ENCODE measurements at regions not wholly inside any gene's neighbourhood (a gene's known extent, or its start where the extent isn't known, plus 50 kb on each side); places are given as distances from the start of the nearest gene placed in this dataset.
"Not testable (repeated sequence)": the region's sequence is repeated elsewhere in the genome, so short reads cannot be mapped to it uniquely, and the experiment has no call there.

DNA sequence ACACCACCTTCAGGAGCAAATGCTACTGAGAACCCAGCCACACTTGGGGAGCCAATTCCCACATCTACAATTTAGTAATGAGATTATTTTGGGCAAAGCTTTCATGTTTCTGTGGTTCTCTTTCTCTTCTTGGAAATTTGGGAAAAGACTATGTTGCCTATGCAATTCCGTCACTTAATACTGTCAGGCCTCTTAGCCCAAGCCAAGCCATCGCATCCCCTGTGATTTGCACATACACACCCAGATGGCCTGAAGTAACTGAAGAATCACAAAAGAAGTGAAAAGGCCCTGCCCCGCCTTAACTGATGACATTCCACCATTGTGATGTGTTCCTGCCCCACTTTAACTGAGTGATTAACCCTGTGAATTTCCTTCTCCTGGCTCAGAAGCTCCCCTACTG, 153.4 kb upstream of the NANOGP8 start:
- not testable (repeated sequence) for TF ChIP-seq CTCF, EP300, POLR2A (IDR thresholded peaks at IDR 0.05)
